BLaER1 treated with 17β-estradiol and CSF1 and Interleukin-3, amounts not matched to agents 10 nM and 100 nM (cell line): ENCODE measurements at regions not wholly inside any gene's neighbourhood (a gene's known extent, or its start where the extent isn't known, plus 50 kb on each side); places are given as distances from the start of the nearest gene placed in this dataset.
"Not testable (repeated sequence)": the region's sequence is repeated elsewhere in the genome, so short reads cannot be mapped to it uniquely, and the experiment has no call there.

Experiments
- H3K27ac ChIP-seq, 11 experiments: shearing (Covaris generic); formaldehyde crosslinking; 2 replicates each; pipeline ENCODE4 v1.8.1; 2022
- H3K27me3 ChIP-seq, 11 experiments: shearing (Covaris generic); formaldehyde crosslinking; 2 replicates each; pipeline ENCODE4 v1.8.1; 2022
- H3K36me3 ChIP-seq, 11 experiments: shearing (Covaris generic); formaldehyde crosslinking; 2 replicates each; pipeline ENCODE4 v1.8.1; 2022
- H3K4me1 ChIP-seq, 10 experiments: shearing (Covaris generic); formaldehyde crosslinking; 2 replicates each; pipeline ENCODE4 v1.8.1; 2022
- H3K4me2 ChIP-seq, 11 experiments: shearing (Covaris generic); formaldehyde crosslinking; 2 replicates each; pipeline ENCODE4 v1.8.1; 2022
- H3K4me3 ChIP-seq, 10 experiments: shearing (Covaris generic); formaldehyde crosslinking; 2 replicates each; pipeline ENCODE4 v1.8.1; 2022
- H3K9ac ChIP-seq, 11 experiments: shearing (Covaris generic); formaldehyde crosslinking; 2 replicates each; pipeline ENCODE4 v1.8.1; 2022
- H3K9me3 ChIP-seq, 11 experiments: shearing (Covaris generic); formaldehyde crosslinking; replicated peaks in 1 of 11; 2 replicates each; pipeline ENCODE4 v1.8.1; 2022
- H4K20me1 ChIP-seq, 11 experiments: shearing (Covaris generic); formaldehyde crosslinking; 2 replicates each; pipeline ENCODE4 v1.8.1; 2022
- Cebpa-rat ChIP-seq, 11 experiments: shearing (Covaris generic); IDR thresholded peaks; 2 replicates each; pipeline ENCODE4 v1.8.1; 2022

GRCh38 chr6:144781836-144782235 lies 496.7 kb downstream of the UTRN start:
- Histone ChIP-seq H3K36me3 (peaks cover 29 to 96% (median 52%) of the 10 kb centered on the region in 11 experiments), H3K27me3 (no peaks in the 10 kb centered on the region)
- no peak for TF ChIP-seq Cebpa-rat (IDR thresholded peaks at IDR 0.05)

GRCh38 chr6:144782634-144783033 lies 497.5 kb downstream of the UTRN start:
- no peaks in the 10 kb centered on the region for H3K27me3 ChIP-seq
- TF ChIP-seq Cebpa-rat (IDR thresholded peaks at IDR 0.05): no peak
- H3K27ac ChIP-seq: no peak overlapping the region
- H3K4me2 ChIP-seq: no peak overlapping the region
- no peaks in the 10 kb centered on the region for H3K4me1 ChIP-seq
- H3K4me3 ChIP-seq: no peak overlapping the region
- peaks cover 28 to 94% (median 51%) of the 10 kb centered on the region in 11 experiments for H3K36me3 ChIP-seq
- H3K9me3 ChIP-seq: no peaks in the 10 kb centered on the region
- H3K9ac ChIP-seq: no peak overlapping the region
- no peaks in the 10 kb centered on the region for H4K20me1 ChIP-seq

More at GRCh38 chr6:144781836-144782235, 496.7 kb downstream of the UTRN start:
- Histone ChIP-seq H3K4me2 (no peak overlapping the region), H4K20me1 (no peaks in the 10 kb centered on the region), H3K27ac (no peak overlapping the region), H3K9me3 (no peaks in the 10 kb centered on the region), H3K9ac (no peak overlapping the region), H3K4me1 (no peaks in the 10 kb centered on the region), H3K4me3 (no peak overlapping the region)

- H3K4me1 ChIP-seq: no peaks in the 10 kb centered on the region
- no peak overlapping the region for H3K4me2 ChIP-seq
- H4K20me1 ChIP-seq: no peaks in the 10 kb centered on the region
- no peak overlapping the region for H3K9ac ChIP-seq
- peaks cover 38 to 96% (median 65%) of the 10 kb centered on the region in 11 experiments for H3K36me3 ChIP-seq
- H3K9me3 ChIP-seq: no peaks in the 10 kb centered on the region
- TF ChIP-seq Cebpa-rat (IDR thresholded peaks at IDR 0.05): no peak
- no peaks in the 10 kb centered on the region for H3K27me3 ChIP-seq
- H3K4me3 ChIP-seq: no peak overlapping the region
- H3K27ac ChIP-seq: no peak overlapping the region
These were observed 499.9 kb downstream of the UTRN start for GRCh38 chr6:144785056-144785455.

DNA sequence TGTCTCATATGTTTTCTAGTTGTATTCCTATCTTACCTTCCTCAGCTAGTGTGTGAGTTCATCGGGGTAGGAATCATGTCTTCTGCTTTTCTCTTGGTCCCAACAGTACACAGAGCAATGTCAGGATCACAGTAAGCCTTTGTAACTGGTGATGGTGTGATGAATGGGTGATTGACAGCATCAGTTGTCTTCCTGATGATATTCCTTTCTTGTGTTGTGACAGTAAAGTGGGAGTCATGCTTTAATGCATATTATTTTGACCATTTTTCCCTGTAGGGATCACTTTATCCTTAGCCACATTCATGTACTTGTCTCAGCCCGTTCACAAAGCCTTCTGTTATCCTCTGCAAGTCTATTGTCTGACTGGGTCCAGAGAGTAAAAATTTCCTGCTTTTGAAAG lies 501.7 kb downstream of the UTRN start:
- Histone ChIP-seq H3K4me1 (no peaks in the 10 kb centered on the region), H3K9me3 (no peaks in the 10 kb centered on the region), H3K27ac (no peak overlapping the region), H3K4me2 (no peak overlapping the region), H3K36me3 (peaks cover 39 to 98% (median 69%) of the 10 kb centered on the region in 11 experiments), H3K9ac (no peak overlapping the region), H4K20me1 (no peaks in the 10 kb centered on the region), H3K27me3 (no peaks in the 10 kb centered on the region), H3K4me3 (no peak overlapping the region)
- no peak for TF ChIP-seq Cebpa-rat (IDR thresholded peaks at IDR 0.05)

- H3K4me3 ChIP-seq: no peak overlapping the region
- no peak for TF ChIP-seq Cebpa-rat (IDR thresholded peaks at IDR 0.05)
- no peaks in the 10 kb centered on the region for H3K4me1 ChIP-seq
- peaks cover 0 to 21% (median 11%) of the 10 kb centered on the region in 11 experiments; a peak in 15 of 22 replicates for H3K9me3 ChIP-seq
- no peaks in the 10 kb centered on the region for H3K27me3 ChIP-seq
- H3K27ac ChIP-seq: no peak overlapping the region
- H4K20me1 ChIP-seq: no peaks in the 10 kb centered on the region
- no peak overlapping the region for H3K9ac ChIP-seq
- H3K36me3 ChIP-seq: peaks cover 72 to 97% (median 87%) of the 10 kb centered on the region in 11 experiments
- no peak overlapping the region for H3K4me2 ChIP-seq
These were observed 508.6 kb downstream of the UTRN start for GRCh38 chr6:144793744-144794143.

- H4K20me1 ChIP-seq, H3K27me3 ChIP-seq, H3K4me1 ChIP-seq, H3K9ac ChIP-seq, H3K4me2 ChIP-seq, H3K27ac ChIP-seq, H3K4me3 ChIP-seq: not testable (repeated sequence)
- H3K36me3 ChIP-seq: peaks cover 70 to 97% (median 85%) of the 10 kb centered on the region in 11 experiments
- H3K9me3 ChIP-seq: peaks cover 0 to 21% (median 11%) of the 10 kb centered on the region in 11 experiments; a peak in 15 of 22 replicates
These were observed 509.9 kb downstream of the UTRN start for GRCh38 chr6:144795022-144795421.

- H3K9ac ChIP-seq: no peak overlapping the region
- H4K20me1 ChIP-seq: no peaks in the 10 kb centered on the region
- no peaks in the 10 kb centered on the region for H3K27me3 ChIP-seq
- H3K27ac ChIP-seq: no peak overlapping the region
- H3K4me3 ChIP-seq: no peak overlapping the region
- no peak for TF ChIP-seq Cebpa-rat (IDR thresholded peaks at IDR 0.05)
- H3K9me3 ChIP-seq: peaks cover 0 to 21% (median 11%) of the 10 kb centered on the region in 11 experiments; a peak in 15 of 22 replicates
- no peak overlapping the region for H3K4me2 ChIP-seq
- H3K4me1 ChIP-seq: no peaks in the 10 kb centered on the region
- peaks cover 65 to 95% (median 75%) of the 10 kb centered on the region in 11 experiments for H3K36me3 ChIP-seq
These were observed 510.9 kb downstream of the UTRN start for GRCh38 chr6:144796070-144796469.

- no peaks in the 10 kb centered on the region for H3K27me3 ChIP-seq
- TF ChIP-seq Cebpa-rat (IDR thresholded peaks at IDR 0.05): no peak
- H3K9ac ChIP-seq: no peak overlapping the region
- H3K4me1 ChIP-seq: no peaks in the 10 kb centered on the region
- peaks cover 0 to 21% (median 11%) of the 10 kb centered on the region in 11 experiments; a peak in 15 of 22 replicates for H3K9me3 ChIP-seq
- peaks cover 62 to 93% (median 76%) of the 10 kb centered on the region in 11 experiments for H3K36me3 ChIP-seq
- no peak overlapping the region for H3K4me2 ChIP-seq
- no peak overlapping the region for H3K4me3 ChIP-seq
- no peaks in the 10 kb centered on the region for H4K20me1 ChIP-seq
- H3K27ac ChIP-seq: no peak overlapping the region
These were observed 512.9 kb downstream of the UTRN start for GRCh38 chr6:144797881-144798589.

- Histone ChIP-seq H3K9ac (no peak overlapping the region), H3K36me3 (peaks cover 36 to 81% (median 46%) of the 10 kb centered on the region in 11 experiments), H4K20me1 (no peaks in the 10 kb centered on the region), H3K4me1 (no peaks in the 10 kb centered on the region), H3K4me3 (no peak overlapping the region), H3K27ac (no peak overlapping the region), H3K9me3 (no peaks in the 10 kb centered on the region), H3K27me3 (no peaks in the 10 kb centered on the region), H3K4me2 (no peak overlapping the region)
- TF ChIP-seq Cebpa-rat (IDR thresholded peaks at IDR 0.05): no peak
These were observed 519.2 kb downstream of the UTRN start for GRCh38 chr6:144804246-144804790.

DNA sequence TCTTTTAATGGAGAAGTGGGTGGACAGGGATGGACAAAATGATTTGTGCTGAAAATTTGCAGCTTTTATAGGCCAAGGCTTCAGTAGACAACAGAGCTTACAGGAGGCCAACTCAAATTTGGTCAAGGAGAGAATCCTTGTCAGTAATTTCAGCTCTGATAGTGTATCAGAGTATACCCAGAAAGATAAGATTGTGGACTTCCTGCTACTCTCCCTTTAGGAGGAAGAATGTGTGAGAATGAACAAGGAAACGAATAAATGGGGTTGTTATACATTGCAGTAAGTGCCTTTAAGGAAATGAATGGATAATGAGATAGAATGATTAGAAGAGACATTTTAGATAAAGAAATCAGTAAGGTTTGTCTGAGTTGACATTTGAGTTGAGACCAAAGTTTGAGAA lies 519.9 kb downstream of the UTRN start:
- Histone ChIP-seq H3K36me3 (peaks cover 40 to 81% (median 53%) of the 10 kb centered on the region in 11 experiments; a peak in 21 of 22 replicates), H3K4me3 (no peak overlapping the region), H3K27me3 (no peaks in the 10 kb centered on the region), H3K4me2 (no peak overlapping the region), H3K4me1 (no peaks in the 10 kb centered on the region), H3K9ac (no peak overlapping the region), H3K9me3 (no peaks in the 10 kb centered on the region), H4K20me1 (no peaks in the 10 kb centered on the region), H3K27ac (no peak overlapping the region)
- TF ChIP-seq Cebpa-rat (IDR thresholded peaks at IDR 0.05): no peak
